Keratinocyte (primary cell): ENCODE measurements at regions not wholly inside any gene's neighbourhood (a gene's known extent, or its start where the extent isn't known, plus 50 kb on each side); places are given as distances from the start of the nearest gene placed in this dataset.

Experiments
- CTCF ChIP-seq, 3 experiments: IDR thresholded peaks in 1 of 3; conservative IDR thresholded peaks in 1 of 3; optimal IDR thresholded peaks in 1 of 3; 2 replicates in 2 of 3; 3 replicates in 1 of 3; pipeline versions ENCODE3 to v1.5.1; 2011; ENCODE audit warnings: low read length in 3 of 3, mild to moderate bottlenecking in 3 of 3, moderate library complexity in 2 of 3, control low read depth in 1 of 3, inconsistent platforms in 1 of 3; ENCODE audit not compliant: insufficient read depth in 2 of 3; ENCODE audit errors: extremely low read depth in 1 of 3
- EZH2 ChIP-seq: IDR thresholded peaks from one replicate; pipeline ENCODE4 v1.6.1; 2012; ENCODE audit warnings: inconsistent platforms, mild to moderate bottlenecking, low read length, moderate library complexity

GRCh38 chr2:8102470-8102869 is 579.4 kb upstream of the ID2 start:
- no peak for TF ChIP-seq CTCF (optimal IDR thresholded peaks at IDR 0.05 in 1 of 3, IDR thresholded peaks at IDR 0.05 in 1 of 3, conservative IDR thresholded peaks at IDR 0.05 in 1 of 3; ENCODE audit: extremely low read depth in 1 of 3, insufficient read depth in 2 of 3, low read length in 3 of 3)
- no peak for TF ChIP-seq EZH2
